GM21619 (cell line): ENCODE measurements at regions not wholly inside any gene's neighbourhood (a gene's known extent, or its start where the extent isn't known, plus 50 kb on each side); places are given as distances from the start of the nearest gene placed in this dataset.
"Not testable (repeated sequence)": the region's sequence is repeated elsewhere in the genome, so short reads cannot be mapped to it uniquely, and the experiment has no call there.

Experiments
- ATAC-seq: cut with Tn5 transposase; IDR thresholded peaks from one replicate; pipeline ENCODE4 v1.9.1; 2021; ENCODE audit not compliant: unreplicated experiment

GRCh38 chr16:64365448-64365931 lies 756.4 kb downstream of the CDH11 start:
- no peak for ATAC-seq

GRCh38 chr16:64364894-64365293 lies 757.0 kb downstream of the CDH11 start:
- ATAC-seq, result no peak

- no peak for ATAC-seq
Observed at GRCh38 chr16:64364416-64364815, 757.4 kb downstream of the CDH11 start.

- ATAC-seq, result no peak
Observed at GRCh38 chr16:64364016-64364415, 757.8 kb downstream of the CDH11 start.

GRCh38 chr16:64363039-64363438 lies 758.8 kb downstream of the CDH11 start:
- ATAC-seq, result no peak

DNA sequence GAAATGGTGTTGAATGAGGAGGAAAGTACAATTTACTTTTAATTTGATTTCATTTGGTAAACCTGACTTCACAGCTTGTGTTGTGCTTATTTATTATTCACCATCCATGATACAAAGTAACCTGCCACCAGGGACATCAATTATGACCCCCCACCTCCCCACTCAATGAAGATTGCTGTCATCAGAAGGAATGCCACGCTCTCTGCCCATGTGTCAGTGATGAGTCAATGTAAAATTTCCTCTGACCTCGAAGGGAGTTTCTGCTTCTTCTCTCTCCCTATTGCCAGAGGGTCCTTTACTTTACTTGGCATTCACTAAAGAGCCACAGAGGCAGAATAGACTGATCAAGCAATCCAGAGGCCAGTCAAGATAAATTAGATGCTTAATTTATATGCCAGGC lies 759.7 kb downstream of the CDH11 start:
- ATAC-seq, result no peak

- no peak for ATAC-seq
Observed at GRCh38 chr16:64361753-64362152, 760.1 kb downstream of the CDH11 start.

- ATAC-seq, result no peak
Observed at GRCh38 chr16:64358291-64358690, 763.6 kb downstream of the CDH11 start.

GRCh38 chr16:64356267-64356666 lies 765.6 kb downstream of the CDH11 start:
- no peak for ATAC-seq

DNA sequence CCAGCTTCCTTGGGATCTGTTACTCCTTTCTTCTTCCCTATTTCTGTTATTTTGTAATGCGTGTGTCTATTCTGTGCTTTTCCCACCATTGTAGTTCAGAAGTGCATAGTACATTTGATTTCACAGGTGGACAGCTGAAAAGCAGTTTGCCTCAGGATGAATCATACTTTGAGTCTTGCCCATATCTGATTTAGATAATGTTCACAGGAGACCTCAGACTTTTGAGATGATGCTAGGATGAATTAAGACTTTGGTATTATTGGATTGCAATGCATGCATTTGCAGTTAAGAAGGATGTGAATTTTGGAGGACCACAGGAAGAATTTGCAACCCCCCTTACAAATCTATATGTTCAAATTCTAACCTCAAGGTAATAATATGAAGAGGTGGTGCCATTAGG lies 769.6 kb downstream of the CDH11 start:
- no peak for ATAC-seq

- no peak for ATAC-seq
Observed at GRCh38 chr16:64351121-64351520, 770.7 kb downstream of the CDH11 start.

DNA sequence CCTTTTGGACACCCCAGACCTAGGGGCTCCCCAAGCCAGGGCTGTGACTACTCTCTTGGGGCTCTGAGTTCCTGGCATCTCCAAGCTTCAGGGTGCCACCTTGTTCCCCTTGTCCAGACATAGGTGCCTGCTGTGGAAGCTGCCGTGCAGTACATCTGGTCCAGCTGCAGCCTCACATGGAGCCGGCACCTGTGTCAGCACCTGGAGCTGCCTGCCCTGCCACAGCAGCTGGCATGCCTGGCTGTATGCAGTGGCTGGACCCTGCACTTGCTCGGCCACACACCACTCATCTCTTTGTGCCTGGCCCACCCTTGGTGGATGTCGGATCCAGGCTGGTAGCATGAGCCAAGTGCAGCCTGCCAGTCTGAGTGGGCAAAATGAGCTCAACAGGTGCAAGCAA lies 775.8 kb downstream of the CDH11 start:
- ATAC-seq, result no peak

DNA sequence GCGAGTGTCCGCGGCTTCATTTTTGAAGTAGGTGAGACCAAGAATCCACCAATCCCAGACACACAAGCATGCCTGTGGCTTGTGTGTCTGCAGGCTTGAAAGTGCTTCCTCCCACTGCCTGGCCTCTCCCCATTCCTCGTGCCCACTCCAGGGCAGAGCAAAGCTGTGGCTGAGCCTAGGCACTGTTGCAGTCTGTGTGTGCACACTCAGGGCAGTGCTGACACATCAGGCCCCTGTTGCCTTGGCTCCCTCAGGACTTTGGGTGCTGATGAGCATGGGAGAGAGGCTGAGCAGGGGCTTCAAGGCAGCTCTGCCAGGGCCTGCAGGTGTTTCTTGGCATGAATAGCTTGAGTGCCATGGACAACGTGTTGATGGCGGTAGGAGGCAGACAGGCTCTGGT lies 776.7 kb downstream of the CDH11 start:
- ATAC-seq, result no peak

GRCh38 chr16:64343820-64344443 lies 777.9 kb downstream of the CDH11 start:
- not testable (repeated sequence) for ATAC-seq

DNA sequence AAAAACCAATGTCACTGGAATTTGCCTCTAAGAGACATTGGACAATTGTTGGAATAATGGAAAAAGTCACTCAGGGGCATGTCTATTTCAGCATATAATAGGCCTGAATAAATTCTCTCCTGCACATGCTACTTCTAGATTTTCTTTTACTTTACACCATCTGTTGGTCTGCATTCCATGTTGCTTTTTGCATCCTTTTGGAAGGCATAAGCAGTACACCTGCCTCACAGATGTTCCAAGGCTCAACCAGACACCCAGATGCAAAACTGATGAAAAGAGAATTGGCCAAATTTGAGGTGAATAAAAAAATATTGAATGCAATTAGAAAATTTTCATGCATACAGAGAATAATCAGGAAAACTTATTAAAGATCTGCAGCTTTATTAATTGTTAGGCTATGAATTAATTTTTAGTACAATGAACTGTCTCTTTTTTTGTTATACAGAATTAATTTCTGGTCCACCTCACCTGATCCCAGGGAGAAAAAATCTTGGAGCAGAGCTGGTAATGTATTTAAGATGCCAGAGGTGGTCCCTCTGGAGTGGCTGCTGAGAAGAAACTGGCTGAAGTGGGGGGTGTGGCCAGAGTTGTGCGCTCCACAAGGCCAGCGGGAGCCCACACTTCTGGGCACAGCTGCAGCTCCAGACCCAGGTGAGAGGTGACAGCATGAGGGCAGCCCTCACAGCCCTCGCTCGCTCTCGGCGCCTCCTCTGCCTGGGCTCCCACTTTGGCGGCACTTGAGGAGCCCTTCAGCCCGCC lies 778.6 kb downstream of the CDH11 start:
- no peak for ATAC-seq

- not testable (repeated sequence) for ATAC-seq
Observed at GRCh38 chr16:64341336-64341735, 780.5 kb downstream of the CDH11 start.

GRCh38 chr16:64339052-64339770 lies 782.7 kb downstream of the CDH11 start:
- no peak for ATAC-seq

DNA sequence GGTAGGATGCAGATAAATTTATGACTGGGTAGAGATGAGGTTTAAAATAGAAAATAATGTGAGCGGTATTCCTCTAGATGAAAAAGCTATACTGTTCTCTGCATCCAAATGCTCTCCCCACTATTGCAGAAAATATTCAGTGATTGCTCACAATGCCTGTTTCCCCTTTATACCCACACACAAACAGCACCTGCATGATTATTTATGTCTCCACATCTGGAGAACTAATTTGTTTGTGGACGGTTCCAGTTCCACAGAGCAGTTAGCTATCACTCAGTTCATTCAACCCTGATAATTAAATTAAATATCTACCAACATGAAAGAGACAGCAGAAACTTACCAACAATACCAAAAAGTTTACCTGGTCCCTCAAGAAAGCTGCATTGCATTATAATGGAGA lies 800.0 kb downstream of the CDH11 start:
- no peak for ATAC-seq

DNA sequence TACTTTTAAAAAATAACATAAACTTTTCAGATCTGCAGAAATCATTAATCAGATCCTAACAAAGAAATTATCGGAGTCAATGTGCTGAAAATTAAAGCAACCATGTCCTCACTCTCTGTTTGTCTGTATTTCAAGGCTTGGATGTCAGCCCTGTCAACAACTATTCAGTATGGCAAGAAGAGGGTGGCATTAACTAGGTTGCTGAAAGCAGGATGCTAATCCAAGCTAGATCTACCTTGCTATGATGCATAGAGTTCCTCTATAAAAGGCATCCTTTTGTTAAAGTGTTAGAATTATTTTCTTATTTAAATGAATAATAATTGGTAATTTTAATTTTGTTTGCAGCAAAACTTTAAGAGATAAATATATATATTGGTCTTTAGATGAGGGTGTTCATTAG lies 800.8 kb downstream of the CDH11 start:
- ATAC-seq, result no peak

- ATAC-seq, result no peak
Observed at GRCh38 chr16:64317601-64318000, 804.3 kb downstream of the CDH11 start.

DNA sequence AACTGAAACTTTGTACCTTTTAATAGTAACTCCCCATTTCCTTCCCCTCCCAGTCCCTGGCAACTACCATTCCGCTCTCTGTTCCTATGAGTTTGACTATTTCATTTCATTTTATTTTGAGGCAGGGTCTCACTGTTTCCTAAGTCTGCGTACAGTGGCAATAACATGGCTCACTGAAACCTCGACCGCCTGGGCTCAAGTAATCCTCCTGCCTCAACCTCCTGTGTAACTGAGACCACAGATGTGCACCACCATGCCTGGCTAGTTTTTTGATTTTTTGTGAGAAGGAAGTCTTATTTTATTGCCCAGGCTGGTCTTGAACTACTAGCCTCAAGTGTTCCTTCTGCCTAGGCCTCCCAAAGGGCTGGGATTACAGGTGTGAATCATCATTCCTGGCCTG lies 808.1 kb downstream of the CDH11 start:
- no peak for ATAC-seq

GRCh38 chr16:64312980-64313379 lies 808.9 kb downstream of the CDH11 start:
- ATAC-seq, result no peak
